Endothelial cell of umbilical vein (primary cell): ENCODE measurements at regions not wholly inside any gene's neighbourhood (a gene's known extent, or its start where the extent isn't known, plus 50 kb on each side); places are given as distances from the start of the nearest gene placed in this dataset.

Experiments used
- BruUV-seq: library from RNA; stranded (reverse); fragments of 400-500 nt; replicated peaks from 2 replicates; lab custom pipeline; 2021; lab: Mats Ljungman, UMichigan
- CTCF ChIA-PET: fragments of 300-600, 350-600 bp; sonication (Branson Sonifier 250); formaldehyde crosslinking; loops from one replicate; lab custom pipeline; 2021; ENCODE audit warnings: antibody characterized with exemption, inconsistent platforms; lab: Charles Lee
- POLR2A ChIA-PET: fragments of 300-600, 350-600 bp; sonication (Branson Sonifier 250); formaldehyde crosslinking; loops from one replicate; lab custom pipeline; 2021; ENCODE audit warnings: antibody characterized with exemption, inconsistent platforms; lab: Charles Lee
- DNase-seq: peaks from one replicate; pipeline ENCODE4 v3.0.0-alpha.2; 2011; ENCODE audit warnings: low read depth, low spot score
- FAIRE-seq: peaks from 2 replicates; lab custom pipeline; 2011; peaks lifted over from hg19 to GRCh38; lab: Jason Lieb, UNC
- H2AFZ ChIP-seq: 2 replicates; pipeline ENCODE4 v1.6.0; 2012; ENCODE audit warnings: low read depth, low read length, control low read depth, inconsistent platforms
- H3K27ac ChIP-seq: 2 replicates; pipeline ENCODE4 v1.5.1; 2011; ENCODE audit warnings: low read depth, mild to moderate bottlenecking, control low read depth, low read length, moderate library complexity; ENCODE audit not compliant: insufficient read depth
- H3K27me3 ChIP-seq, 2 experiments: 2 replicates each; pipeline versions ENCODE4 v1.6.0 to v1.6.1; 2011; ENCODE audit warnings: low read length in 2 of 2, mixed read lengths in 1 of 2; ENCODE audit not compliant: control insufficient read depth in 2 of 2, insufficient read depth in 2 of 2
- H3K36me3 ChIP-seq, 2 experiments: 2 replicates in 1 of 2; 3 replicates in 1 of 2; pipeline ENCODE4 v1.5.1; 2011; ENCODE audit warnings: low read length in 2 of 2, mild to moderate bottlenecking in 1 of 2, moderate library complexity in 1 of 2; ENCODE audit not compliant: control insufficient read depth in 2 of 2, insufficient read depth in 2 of 2; ENCODE audit errors: extremely low read depth in 1 of 2
- H3K4me1 ChIP-seq: 3 replicates; pipeline ENCODE4 v1.5.1; 2011; ENCODE audit warnings: mild to moderate bottlenecking, low read length; ENCODE audit not compliant: control insufficient read depth, insufficient read depth; ENCODE audit errors: extremely low read depth
- H3K4me2 ChIP-seq: 2 replicates; pipeline ENCODE4 v1.6.1; 2011; ENCODE audit warnings: low read length, control low read depth, mixed read lengths; ENCODE audit not compliant: insufficient read depth
- H3K4me3 ChIP-seq, 3 experiments: fragments of 200-600 bp in 1 of 3; sonication (generic), shearing (Covaris generic) in 1 of 3; replicated peaks in 1 of 3; 2 replicates each; pipeline ENCODE4 v1.5.1; 2011 to 2016; ENCODE audit warnings: control low read depth in 3 of 3, low read length in 3 of 3, mild to moderate bottlenecking in 2 of 3, inconsistent platforms in 1 of 3, low read depth in 1 of 3, moderate library complexity in 1 of 3; ENCODE audit not compliant: insufficient read depth in 1 of 3
- H3K79me2 ChIP-seq: 2 replicates; pipeline ENCODE4 v1.6.0; 2012; ENCODE audit warnings: low read length, inconsistent platforms; ENCODE audit not compliant: control insufficient read depth, insufficient read depth
- H3K9ac ChIP-seq: replicated peaks from 2 replicates; pipeline ENCODE3; 2011; ENCODE audit warnings: low read length, control low read depth; ENCODE audit not compliant: insufficient read depth; ENCODE audit errors: extremely low read depth
- H3K9me1 ChIP-seq: replicated peaks from 3 replicates; pipeline ENCODE4 v1.6.0; 2011; ENCODE audit warnings: mild to moderate bottlenecking, low read length; ENCODE audit not compliant: control insufficient read depth, insufficient read depth; ENCODE audit errors: extremely low read depth
- H3K9me3 ChIP-seq: replicated peaks from 2 replicates; pipeline ENCODE4 v1.5.1; 2012; ENCODE audit warnings: low read length, inconsistent platforms; ENCODE audit not compliant: control insufficient read depth, insufficient read depth
- H4K20me1 ChIP-seq: replicated peaks from 2 replicates; pipeline ENCODE3; 2011; ENCODE audit warnings: mild to moderate bottlenecking, low read length; ENCODE audit not compliant: control insufficient read depth, insufficient read depth; ENCODE audit errors: extremely low read depth
- EZH2 ChIP-seq: IDR thresholded peaks from 2 replicates; pipeline ENCODE4 v1.6.1; 2012; ENCODE audit warnings: borderline replicate concordance, low read depth, mild to moderate bottlenecking, moderate library complexity, low read length, inconsistent platforms; ENCODE audit not compliant: severe bottlenecking
- FOS ChIP-seq: IDR thresholded peaks from 2 replicates; pipeline ENCODE4 v1.6.1; 2011; ENCODE audit warnings: mild to moderate bottlenecking, low read length, moderate library complexity, borderline replicate concordance; ENCODE audit not compliant: insufficient read depth
- GATA2 ChIP-seq: IDR thresholded peaks from 2 replicates; pipeline ENCODE4 v1.7.0; 2011; ENCODE audit warnings: low read depth, mild to moderate bottlenecking, moderate library complexity, mixed read lengths, low read length; ENCODE audit not compliant: insufficient read length, insufficient read depth
- JUN ChIP-seq: IDR thresholded peaks from 2 replicates; pipeline ENCODE4 v1.6.1; 2011; ENCODE audit warnings: borderline replicate concordance, low read depth; ENCODE audit not compliant: insufficient read length, insufficient read depth
- MAX ChIP-seq: IDR thresholded peaks from 2 replicates; pipeline ENCODE4 v1.6.1; 2011; ENCODE audit not compliant: insufficient read depth, insufficient read length
- MYC ChIP-seq: IDR thresholded peaks from one replicate; pipeline ENCODE4 v1.6.1; 2011; ENCODE audit warnings: mild to moderate bottlenecking, low read depth, low read length
- POLR2A ChIP-seq: IDR thresholded peaks from 2 replicates; pipeline ENCODE4 v1.6.1; 2012; ENCODE audit warnings: low read depth, mild to moderate bottlenecking, control low read depth, low read length
- POLR2AphosphoS5 ChIP-seq: IDR thresholded peaks from 2 replicates; pipeline ENCODE4 v1.6.1; 2012; ENCODE audit warnings: low read depth, mild to moderate bottlenecking, control low read depth, low read length, moderate library complexity; ENCODE audit not compliant: insufficient read depth
- dilution Hi-C: fragments of 300-500 bp; cut with MboI; formaldehyde crosslinking; loops from one replicate; pipeline ENCODE4 v1.15.0; 2019; ENCODE audit warnings: low sequenced_read_pairs; ENCODE audit not compliant: extremely low pct_ligation_motif_present
- intact Hi-C: fragments of 100-400 bp; cut with micrococcal nuclease; formaldehyde crosslinking; loops from one replicate; pipeline ENCODE4 v1.10.0; 2022
- TF ChIP-seq, protein P1 (sequence below), 2 donors: IDR thresholded peaks; 1 replicate in 1 of 2; 2 replicates in 1 of 2; pipeline ENCODE4 v1.5.1; 2011; ENCODE audit warnings: low read length in 2 of 2, mild to moderate bottlenecking in 2 of 2, moderate library complexity in 2 of 2, control low read depth in 1 of 2, inconsistent platforms in 1 of 2, low read depth in 1 of 2; ENCODE audit not compliant: insufficient read depth in 1 of 2; ENCODE audit errors: extremely low read depth in 1 of 2

DNA sequence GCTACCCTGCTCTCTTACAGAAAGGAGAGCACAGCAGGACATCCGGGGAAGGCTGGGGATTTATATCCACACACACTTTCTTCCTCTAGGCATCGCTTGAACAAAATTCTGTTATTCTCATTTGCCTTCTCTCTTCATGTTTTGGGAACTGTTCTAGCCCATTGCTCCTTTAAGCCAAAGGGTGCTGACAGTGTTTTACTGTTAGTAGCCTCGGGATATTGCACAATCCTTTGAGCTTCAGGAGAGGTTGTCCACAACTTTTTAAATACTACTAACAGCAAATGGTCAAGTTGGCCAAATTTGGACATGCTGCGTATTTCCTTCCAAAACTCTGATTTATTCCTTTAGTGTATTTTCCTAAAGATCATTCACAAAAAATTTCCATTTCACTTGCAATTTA lies 579.2 kb upstream of the RGS18 start:
- dilution Hi-C loops: no loop called here
- Histone ChIP-seq H3K27ac (no peak overlapping the region), H3K9ac (no peak overlapping the region), H3K36me3 (no peaks in the 10 kb centered on the region), H2AFZ (no peak overlapping the region), H3K27me3 (no peaks in the 10 kb centered on the region), H3K9me1 (no peaks in the 10 kb centered on the region), H3K4me1 (no peaks in the 10 kb centered on the region), H3K4me3 (no peak overlapping the region), H4K20me1 (no peaks in the 10 kb centered on the region), H3K4me2 (no peak overlapping the region), H3K9me3 (no peaks in the 10 kb centered on the region), H3K79me2 (no peaks in the 10 kb centered on the region)
- intact Hi-C loops: no loop called here
- CTCF ChIA-PET: no interaction called here
- POLR2A ChIA-PET: no interaction called here
- no peak for FAIRE-seq
- DNase-seq: no peak
- TF ChIP-seq, protein P1, sequence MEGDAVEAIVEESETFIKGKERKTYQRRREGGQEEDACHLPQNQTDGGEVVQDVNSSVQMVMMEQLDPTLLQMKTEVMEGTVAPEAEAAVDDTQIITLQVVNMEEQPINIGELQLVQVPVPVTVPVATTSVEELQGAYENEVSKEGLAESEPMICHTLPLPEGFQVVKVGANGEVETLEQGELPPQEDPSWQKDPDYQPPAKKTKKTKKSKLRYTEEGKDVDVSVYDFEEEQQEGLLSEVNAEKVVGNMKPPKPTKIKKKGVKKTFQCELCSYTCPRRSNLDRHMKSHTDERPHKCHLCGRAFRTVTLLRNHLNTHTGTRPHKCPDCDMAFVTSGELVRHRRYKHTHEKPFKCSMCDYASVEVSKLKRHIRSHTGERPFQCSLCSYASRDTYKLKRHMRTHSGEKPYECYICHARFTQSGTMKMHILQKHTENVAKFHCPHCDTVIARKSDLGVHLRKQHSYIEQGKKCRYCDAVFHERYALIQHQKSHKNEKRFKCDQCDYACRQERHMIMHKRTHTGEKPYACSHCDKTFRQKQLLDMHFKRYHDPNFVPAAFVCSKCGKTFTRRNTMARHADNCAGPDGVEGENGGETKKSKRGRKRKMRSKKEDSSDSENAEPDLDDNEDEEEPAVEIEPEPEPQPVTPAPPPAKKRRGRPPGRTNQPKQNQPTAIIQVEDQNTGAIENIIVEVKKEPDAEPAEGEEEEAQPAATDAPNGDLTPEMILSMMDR (IDR thresholded peaks at IDR 0.05; ENCODE audit: extremely low read depth in 1 of 2, insufficient read depth in 1 of 2, low read depth in 1 of 2, low read length in 2 of 2): no peak
- TF ChIP-seq GATA2 (no peak), POLR2A (no peak)
- no TSS peak for BruUV-seq

DNA sequence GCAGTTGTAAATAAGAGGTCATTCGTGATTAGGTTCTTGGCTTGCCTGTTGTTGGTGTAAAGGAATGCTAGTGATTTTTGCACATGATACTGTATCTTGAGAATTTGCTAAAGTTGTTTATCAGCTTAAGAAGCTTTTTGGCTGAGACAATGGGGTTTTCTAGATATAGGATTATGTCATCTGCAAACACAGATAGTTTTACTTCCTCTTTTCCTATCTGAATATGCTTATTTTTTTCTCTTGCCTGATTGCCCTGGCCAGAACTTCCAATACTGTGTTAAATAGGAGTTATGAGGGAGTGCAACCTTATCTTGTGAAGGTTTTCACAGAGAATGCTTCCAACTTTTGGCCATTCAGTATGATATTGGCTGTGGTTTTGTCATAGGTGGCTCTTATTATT lies 576.1 kb upstream of the RGS18 start:
- Histone ChIP-seq H3K27me3 (no peaks in the 10 kb centered on the region), H3K9ac (no peak overlapping the region), H3K9me3 (no peaks in the 10 kb centered on the region), H3K4me1 (no peaks in the 10 kb centered on the region), H3K4me2 (no peak overlapping the region), H3K36me3 (no peaks in the 10 kb centered on the region), H3K27ac (no peak overlapping the region), H3K79me2 (no peaks in the 10 kb centered on the region), H3K4me3 (no peak overlapping the region), H2AFZ (no peak overlapping the region), H3K9me1 (no peaks in the 10 kb centered on the region), H4K20me1 (no peaks in the 10 kb centered on the region)
- POLR2A ChIA-PET: no interaction called here
- dilution Hi-C loops: no loop called here
- CTCF ChIA-PET: no interaction called here
- intact Hi-C loops: no loop called here
- DNase-seq (no peak), FAIRE-seq (no peak)
- no TSS peak for BruUV-seq
- TF ChIP-seq GATA2 (no peak), POLR2A (no peak), POLR2AphosphoS5 (no peak), FOS (no peak), EZH2 (no peak), MYC (no peak), MAX (no peak), JUN (no peak)
- TF ChIP-seq, protein P1 (IDR thresholded peaks at IDR 0.05; ENCODE audit: extremely low read depth in 1 of 2, insufficient read depth in 1 of 2, low read depth in 1 of 2, low read length in 2 of 2): no peak
